WI38 (cell line): ENCODE measurements at regions not wholly inside any gene's neighbourhood (a gene's known extent, or its start where the extent isn't known, plus 50 kb on each side); places are given as distances from the start of the nearest gene placed in this dataset.
"Not testable (repeated sequence)": the region's sequence is repeated elsewhere in the genome, so short reads cannot be mapped to it uniquely, and the experiment has no call there.

ENCODE experiments used
- H3K4me3 ChIP-seq: 2 replicates; pipeline ENCODE4 v1.5.1; 2011; ENCODE audit warnings: low read depth, mild to moderate bottlenecking, control low read depth, low read length
- TF ChIP-seq, protein P1 (sequence below): IDR thresholded peaks from 2 replicates; pipeline ENCODE4 v1.5.1; 2012; ENCODE audit warnings: low read depth, mild to moderate bottlenecking, control low read depth, low read length

DNA sequence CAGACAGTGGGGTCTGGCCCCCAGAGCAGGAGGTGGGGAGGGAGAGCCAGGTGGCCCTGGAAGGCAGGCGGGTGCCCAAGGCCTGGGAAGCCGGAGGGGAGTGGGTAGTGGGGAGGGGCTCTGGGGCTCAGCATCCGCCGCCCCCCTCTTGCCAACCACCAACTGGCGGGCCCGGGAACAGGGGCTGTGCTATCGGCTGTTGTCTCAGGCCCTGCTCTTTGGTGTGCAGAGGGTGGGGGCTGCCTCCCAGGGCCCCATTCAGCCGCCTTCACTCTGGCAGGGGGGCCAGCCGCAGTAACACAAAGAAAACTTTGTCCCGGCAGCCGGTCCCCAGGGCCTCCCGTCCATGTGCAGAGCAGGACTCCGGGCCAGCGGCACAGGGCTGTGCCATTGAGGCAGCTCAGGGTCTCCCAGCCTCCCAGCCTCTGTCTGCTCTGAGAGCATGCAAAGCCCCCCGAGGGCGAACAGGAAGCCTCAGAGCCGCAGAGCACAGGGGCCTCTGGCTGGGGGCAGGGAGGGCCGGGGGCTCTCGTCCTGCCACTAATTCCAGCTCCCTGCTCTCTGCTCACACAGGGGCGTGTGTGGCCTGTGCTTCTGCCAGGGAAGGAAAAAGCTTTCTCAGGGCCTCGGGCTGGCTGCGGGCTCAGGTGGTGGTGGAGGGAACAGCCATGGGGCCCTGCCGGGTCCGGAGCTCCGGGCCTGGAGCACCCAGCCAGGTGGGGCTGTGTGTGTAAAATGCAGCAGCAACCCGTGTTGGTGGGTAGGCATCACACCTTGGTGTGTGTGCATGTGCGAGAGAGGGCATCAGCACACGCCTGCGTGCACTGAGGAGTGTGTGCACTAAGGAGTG lies 54.2 kb upstream of the NOTCH1 start:
- TF ChIP-seq, protein P1, sequence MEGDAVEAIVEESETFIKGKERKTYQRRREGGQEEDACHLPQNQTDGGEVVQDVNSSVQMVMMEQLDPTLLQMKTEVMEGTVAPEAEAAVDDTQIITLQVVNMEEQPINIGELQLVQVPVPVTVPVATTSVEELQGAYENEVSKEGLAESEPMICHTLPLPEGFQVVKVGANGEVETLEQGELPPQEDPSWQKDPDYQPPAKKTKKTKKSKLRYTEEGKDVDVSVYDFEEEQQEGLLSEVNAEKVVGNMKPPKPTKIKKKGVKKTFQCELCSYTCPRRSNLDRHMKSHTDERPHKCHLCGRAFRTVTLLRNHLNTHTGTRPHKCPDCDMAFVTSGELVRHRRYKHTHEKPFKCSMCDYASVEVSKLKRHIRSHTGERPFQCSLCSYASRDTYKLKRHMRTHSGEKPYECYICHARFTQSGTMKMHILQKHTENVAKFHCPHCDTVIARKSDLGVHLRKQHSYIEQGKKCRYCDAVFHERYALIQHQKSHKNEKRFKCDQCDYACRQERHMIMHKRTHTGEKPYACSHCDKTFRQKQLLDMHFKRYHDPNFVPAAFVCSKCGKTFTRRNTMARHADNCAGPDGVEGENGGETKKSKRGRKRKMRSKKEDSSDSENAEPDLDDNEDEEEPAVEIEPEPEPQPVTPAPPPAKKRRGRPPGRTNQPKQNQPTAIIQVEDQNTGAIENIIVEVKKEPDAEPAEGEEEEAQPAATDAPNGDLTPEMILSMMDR, result no peak
- no peak overlapping the region for H3K4me3 ChIP-seq

DNA sequence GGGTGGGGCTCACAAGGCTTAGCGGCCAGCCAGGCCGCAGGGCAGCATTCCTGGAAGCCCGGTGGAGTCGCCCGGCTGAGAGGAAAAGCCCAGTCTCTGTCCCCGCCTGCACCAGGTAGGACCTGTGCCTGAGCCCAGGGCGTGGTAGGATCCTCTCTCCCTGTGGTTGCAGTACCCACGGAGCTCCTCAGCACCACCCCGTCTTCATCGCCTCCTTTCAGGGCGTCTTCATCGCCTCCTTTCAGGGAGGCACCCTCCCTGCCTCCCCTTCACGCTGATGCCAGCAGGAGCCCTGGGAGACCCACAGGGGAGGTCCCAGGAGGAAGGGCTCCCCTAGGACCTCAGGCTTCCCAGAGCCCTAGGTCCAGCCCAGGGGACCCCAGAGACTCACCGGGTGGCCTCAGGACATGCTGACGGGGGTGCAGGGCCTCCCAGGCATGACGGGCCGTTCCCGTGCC lies 53.3 kb upstream of the NOTCH1 start:
- no peak overlapping the region for H3K4me3 ChIP-seq
- TF ChIP-seq, protein P1, result no peak

DNA sequence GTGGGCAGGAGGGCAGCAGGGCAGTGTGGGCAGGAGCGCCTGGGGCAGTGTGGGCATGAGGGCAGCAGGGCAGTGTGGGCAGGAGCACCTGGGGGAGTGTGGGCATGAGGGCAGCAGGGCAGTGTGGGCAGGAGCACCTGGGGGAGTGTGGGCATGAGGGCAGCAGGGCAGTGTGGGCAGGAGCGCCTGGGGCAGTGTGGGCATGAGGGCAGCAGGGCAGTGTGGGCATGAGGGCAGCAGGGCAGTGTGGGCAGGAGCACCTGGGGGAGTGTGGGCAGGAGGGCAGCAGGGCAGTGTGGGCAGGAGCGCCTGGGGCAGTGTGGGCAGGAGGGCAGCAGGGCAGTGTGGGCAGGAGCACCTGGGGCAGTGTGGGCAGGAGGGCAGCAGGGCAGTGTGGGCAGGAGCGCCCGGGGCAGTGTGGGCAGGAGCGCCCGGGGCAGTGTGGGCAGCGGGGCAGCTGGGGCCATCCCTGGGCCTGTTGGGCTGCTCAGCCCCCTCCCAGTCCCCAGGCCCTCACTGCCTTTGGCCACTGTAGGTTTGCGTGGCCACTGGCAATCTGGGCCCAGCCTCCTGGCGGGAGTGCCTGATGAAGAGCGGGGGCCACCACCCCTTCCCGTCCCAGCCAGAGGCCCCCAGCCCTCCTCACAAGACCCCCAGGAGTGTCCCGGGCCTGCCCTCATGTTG lies 52.7 kb upstream of the NOTCH1 start:
- H3K4me3 ChIP-seq, result not testable (repeated sequence)

DNA sequence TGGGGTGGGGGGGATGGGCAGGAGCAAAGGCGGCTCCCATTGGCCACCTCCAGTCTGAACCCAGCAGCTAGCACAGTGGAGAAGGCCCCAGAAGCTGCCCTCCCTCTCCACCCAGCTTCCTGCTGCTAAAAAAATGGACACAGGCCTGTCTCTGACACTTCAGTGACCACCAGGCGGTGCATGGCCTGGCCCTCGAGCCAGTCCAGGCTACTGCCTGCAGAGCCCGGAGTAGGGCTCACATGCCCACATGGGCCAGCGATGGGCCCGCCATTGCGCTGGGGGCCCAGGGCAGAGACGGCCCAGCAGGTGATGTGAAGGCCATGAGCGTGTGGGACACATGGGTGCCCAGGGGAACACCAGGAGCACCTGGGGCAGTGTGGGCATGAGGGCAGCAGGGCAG lies 52.1 kb upstream of the NOTCH1 start:
- TF ChIP-seq, protein P1, result 0 out of 2 replicates have a peak, but pooled peaks have one; percentile 17
- no peak overlapping the region for H3K4me3 ChIP-seq

DNA sequence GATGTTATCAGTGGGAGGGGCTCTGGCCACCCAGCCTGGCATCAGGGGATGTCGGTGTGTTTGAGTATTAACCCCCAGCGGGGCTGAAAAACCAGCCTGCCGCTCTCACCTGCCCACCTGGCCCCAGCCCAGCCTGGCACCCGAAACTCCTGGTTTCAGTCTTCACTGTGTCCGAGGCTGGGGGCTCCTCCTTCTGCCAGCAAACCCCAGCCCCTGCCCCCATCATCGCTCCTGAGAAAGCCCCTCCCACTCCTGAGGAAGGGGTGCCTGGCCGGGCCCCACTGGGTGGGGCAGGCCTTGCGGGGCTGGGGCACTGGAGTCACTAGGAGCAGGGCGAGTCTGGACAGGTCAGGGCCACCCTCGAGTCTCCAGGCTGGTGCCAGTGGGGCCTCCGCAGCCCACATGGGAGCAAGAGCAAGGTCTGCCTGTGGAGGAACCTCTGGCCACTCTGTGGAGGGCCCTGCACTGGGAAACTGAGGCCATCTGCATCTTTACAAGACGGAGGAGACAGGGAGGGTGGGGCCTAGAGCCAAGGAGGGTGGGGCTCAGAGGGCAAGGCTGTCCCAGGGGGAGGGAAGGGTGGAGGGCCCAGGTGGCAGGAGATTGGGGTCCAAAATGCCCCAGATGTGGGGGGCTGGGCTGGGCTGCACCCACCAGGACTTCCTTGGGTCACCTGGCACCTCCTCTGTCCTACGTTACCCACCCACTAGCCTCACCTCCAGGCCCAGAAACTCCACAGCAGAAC lies 51.5 kb upstream of the NOTCH1 start:
- H3K4me3 ChIP-seq, result no peak overlapping the region
- TF ChIP-seq, protein P1, result no peak

DNA sequence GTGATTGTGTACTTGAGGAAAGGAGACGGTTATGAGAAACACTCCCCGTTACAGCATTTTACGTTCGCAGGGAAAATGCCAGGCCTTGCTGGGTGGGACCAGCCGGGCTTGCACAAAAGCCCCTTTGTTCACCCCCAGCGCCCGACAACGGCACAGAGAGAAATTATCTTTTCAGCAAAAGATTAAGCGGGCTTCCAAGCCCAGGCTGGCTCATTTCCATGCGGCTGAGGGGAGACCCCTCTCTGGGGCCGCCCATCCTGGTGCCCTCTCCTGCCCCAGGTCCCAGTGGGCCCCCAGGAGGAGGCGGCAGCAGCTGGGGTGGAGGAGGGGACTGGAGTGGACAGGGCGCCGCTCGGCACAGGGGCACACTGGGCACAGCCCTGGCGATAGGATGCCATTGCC lies 50.8 kb upstream of the NOTCH1 start:
- no peak overlapping the region for H3K4me3 ChIP-seq
- TF ChIP-seq, protein P1, result no peak

DNA sequence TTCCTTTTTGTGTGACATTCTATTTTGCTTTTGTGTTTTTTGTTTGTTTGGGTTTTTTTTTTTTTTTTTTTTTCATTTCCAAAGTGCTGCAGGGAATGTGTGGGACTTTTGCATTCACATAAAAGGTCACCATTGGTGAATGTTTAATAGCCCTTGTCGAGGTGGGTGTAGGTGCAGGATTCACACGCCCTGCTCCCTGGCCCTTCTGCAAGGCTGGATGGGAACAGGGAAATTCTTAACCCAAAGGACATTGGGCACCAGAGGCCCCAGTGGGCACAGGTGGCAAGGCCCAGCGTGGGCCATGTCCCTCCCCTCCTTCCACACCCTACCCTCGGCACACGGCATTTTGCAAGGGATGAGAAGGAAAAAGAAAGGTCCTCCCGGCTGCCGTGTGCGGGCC lies 50.4 kb upstream of the NOTCH1 start:
- no peak overlapping the region for H3K4me3 ChIP-seq
- TF ChIP-seq, protein P1, result no peak
